ENCODE measurements at regions not wholly inside any gene's neighbourhood (a gene's known extent, or its start where the extent isn't known, plus 50 kb on each side); places are given as distances from the start of the nearest gene placed in this dataset.
"Not testable (repeated sequence)": the region's sequence is repeated elsewhere in the genome, so short reads cannot be mapped to it uniquely, and the experiment has no call there.

DNA sequence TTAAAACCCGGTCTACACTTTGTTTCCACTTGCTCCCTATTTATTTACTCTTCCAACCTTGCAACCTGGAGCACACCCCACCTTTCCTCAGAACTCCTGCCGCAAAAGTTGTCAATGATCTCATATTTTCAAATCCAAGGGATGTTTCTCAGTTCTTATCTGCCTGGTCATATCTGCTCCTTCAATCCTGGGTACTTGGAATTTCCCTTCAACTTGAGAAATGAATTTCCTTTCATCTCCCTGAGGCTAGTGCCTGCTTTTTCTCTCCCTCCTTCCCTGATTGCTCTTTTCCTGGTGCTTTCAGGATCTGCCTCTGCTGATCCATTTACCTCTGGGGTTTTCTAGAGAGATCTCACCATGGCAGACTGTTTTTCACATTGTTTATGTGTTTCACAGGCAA lies 154.8 kb upstream of the IRS2 start:
- TF ChIP-seq, protein P1, sequence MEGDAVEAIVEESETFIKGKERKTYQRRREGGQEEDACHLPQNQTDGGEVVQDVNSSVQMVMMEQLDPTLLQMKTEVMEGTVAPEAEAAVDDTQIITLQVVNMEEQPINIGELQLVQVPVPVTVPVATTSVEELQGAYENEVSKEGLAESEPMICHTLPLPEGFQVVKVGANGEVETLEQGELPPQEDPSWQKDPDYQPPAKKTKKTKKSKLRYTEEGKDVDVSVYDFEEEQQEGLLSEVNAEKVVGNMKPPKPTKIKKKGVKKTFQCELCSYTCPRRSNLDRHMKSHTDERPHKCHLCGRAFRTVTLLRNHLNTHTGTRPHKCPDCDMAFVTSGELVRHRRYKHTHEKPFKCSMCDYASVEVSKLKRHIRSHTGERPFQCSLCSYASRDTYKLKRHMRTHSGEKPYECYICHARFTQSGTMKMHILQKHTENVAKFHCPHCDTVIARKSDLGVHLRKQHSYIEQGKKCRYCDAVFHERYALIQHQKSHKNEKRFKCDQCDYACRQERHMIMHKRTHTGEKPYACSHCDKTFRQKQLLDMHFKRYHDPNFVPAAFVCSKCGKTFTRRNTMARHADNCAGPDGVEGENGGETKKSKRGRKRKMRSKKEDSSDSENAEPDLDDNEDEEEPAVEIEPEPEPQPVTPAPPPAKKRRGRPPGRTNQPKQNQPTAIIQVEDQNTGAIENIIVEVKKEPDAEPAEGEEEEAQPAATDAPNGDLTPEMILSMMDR (IDR thresholded peaks at IDR 0.05; ENCODE audit: insufficient read depth, missing control alignments): no peak
- DNase-seq (ENCODE audit: insufficient read length, low spot score): no peak
- FAIRE-seq: no peak

DNA sequence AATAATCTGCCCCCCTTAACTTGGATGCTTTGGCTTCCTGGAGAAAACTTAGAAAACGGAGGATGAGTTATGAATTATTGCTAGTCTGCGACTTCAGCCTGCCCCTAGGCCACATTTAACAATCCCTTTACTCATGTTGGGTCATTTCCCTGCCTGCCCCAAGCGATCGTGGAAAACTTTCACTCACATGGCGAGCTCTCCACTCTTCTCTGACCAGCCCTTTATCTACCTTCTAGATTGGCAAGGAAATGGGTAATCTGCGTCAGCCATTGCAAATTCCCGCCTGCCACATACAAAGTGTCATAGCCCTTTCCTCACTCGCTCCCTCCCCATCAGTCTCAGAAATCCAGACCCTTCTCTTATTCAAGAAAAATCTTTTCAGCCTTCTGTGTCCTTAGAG lies 154.3 kb upstream of the IRS2 start:
- DNase-seq (ENCODE audit: insufficient read length, low spot score): no peak
- TF ChIP-seq, protein P1 (IDR thresholded peaks at IDR 0.05; ENCODE audit: insufficient read depth, missing control alignments): no peak
- FAIRE-seq: no peak

DNA sequence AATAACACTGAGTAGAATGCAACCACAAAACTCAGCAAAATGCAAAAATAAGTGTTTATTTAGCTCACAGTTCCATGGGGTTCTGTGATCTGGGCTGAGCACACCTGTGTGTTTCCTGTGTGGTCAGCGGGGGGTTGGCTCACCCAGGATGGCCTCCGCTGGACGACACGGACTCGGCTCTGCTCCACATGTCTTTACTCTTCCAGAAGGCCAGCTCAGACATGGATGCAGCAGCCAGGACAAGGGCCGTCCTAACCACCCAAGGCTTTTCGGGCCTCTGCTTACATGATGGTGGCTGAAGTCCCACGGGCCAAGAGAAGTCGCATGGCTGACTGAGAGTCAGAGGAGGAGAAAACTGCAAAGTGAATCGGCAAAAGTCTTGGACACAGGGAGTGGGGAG lies 153.5 kb upstream of the IRS2 start:
- no peak for FAIRE-seq
- DNase-seq (ENCODE audit: insufficient read length, low spot score): no peak
- TF ChIP-seq, protein P1 (IDR thresholded peaks at IDR 0.05; ENCODE audit: insufficient read depth, missing control alignments): no peak

DNA sequence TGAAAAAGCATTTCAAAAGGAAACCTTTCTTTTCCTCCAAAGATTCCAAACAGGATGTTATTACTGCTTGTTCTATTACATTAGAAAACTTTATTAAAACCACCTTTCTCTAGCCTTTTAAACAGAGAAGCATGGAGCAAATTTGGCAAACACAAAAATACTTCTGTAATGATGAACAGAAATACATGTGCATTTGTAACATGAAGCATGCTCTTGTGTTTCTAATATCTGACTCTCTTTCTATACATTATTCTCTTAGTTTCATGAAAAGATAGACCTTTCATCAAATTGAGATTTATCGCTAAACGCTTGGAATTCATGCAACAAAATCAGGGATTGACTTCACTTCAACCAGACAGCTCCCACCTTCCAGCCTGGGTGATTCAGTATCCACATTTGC lies 152.8 kb upstream of the IRS2 start:
- TF ChIP-seq, protein P1 (IDR thresholded peaks at IDR 0.05; ENCODE audit: insufficient read depth, missing control alignments): no peak
- FAIRE-seq: no peak
- DNase-seq (ENCODE audit: insufficient read length, low spot score): no peak

DNA sequence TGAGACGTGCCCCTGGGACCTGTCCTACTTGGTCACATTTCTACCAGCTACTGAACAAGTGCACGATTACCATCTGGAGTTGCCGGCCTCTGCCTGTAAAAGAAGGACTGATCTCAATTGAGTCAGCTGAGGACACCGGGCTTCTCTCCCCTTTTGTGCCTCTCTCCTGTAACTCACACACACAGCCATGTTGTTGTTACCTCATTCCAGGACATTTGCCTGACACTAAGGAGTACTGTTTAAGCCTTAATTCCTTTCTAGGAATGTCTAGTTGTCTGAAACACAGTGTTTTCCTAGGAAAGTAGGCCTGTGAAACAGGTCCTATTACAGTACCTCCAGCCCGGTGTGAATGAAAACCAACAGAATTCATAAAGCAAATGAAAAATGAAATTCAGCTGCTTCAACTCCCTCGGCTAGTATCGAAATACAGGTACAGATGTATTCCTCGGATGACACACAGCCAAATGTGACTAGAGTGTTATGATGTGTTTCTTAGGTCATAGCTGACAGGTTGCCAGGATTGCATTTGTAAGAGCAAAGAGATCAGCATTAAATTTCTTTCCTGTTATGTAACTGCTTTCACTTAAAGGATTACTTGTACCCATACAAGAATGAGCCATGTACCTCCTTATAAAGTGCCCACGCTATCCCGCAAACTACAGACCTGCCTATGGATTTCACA lies 152.0 kb upstream of the IRS2 start:
- TF ChIP-seq, protein P1 (IDR thresholded peaks at IDR 0.05; ENCODE audit: insufficient read depth, missing control alignments): no peak
- no peak for DNase-seq (ENCODE audit: insufficient read length, low spot score)
- no peak for FAIRE-seq

DNA sequence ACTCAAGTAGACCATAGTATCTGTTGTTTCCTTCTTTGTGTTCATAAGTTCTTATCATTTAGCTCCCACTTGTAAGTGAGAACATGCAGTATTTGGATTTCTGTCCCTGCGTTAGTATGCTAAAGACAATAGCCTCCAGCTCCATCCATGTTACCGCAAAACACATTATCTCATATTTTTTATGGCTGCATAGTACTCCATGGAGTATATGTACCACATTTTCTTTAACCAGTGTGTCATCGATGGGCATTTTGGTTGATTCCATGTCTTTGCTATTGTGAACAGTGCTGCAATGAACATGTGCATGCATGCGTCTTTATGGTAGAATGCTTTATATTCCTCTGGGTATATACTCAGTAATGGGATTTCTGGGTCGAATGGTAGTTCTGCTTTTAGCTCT lies 148.1 kb upstream of the IRS2 start:
- not testable (repeated sequence) for FAIRE-seq; DNase-seq (ENCODE audit: insufficient read length, low spot score)

DNA sequence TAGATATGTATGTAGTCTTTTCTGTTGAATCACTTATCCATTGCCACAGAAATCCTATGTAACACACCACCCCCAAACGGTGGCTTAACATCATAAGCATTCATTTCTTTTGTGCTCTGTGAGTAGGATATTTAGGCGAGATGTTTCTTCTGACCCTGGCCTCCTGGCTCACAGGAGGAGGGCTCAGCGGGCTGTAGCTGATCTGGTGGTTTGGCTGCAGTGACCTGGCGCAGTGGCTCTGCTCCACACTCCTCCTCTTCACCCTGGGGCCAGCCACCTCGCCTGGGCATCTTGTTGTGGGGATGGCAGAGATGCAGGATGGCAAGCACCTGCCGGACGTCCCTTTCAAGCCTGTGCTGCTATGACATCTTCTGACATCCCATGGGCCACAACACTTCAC lies 147.1 kb upstream of the IRS2 start:
- TF ChIP-seq, protein P1 (IDR thresholded peaks at IDR 0.05; ENCODE audit: insufficient read depth, missing control alignments): no peak
- DNase-seq (ENCODE audit: insufficient read length, low spot score) (no peak), FAIRE-seq (no peak)

DNA sequence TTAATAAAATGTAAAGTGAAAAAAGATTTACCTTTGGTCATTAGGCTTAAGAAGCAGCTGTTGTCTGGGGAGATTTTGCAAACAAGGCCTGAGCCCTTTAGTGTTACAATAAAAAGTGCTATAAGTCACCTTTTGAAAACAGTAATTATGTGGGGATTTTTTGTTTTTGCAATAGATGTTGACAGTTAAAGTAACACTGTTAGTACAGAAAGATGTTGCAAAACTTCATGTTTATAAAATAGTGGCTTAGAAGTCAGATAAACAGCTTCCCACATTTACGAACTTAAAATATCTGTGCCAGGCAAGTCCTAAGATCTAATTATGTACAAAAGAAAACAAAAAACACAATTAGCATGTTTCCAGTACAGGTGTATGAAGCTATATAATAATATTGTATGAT lies 138.0 kb upstream of the IRS2 start:
- TF ChIP-seq, protein P1 (IDR thresholded peaks at IDR 0.05; ENCODE audit: insufficient read depth, missing control alignments): no peak
- FAIRE-seq (no peak), DNase-seq (ENCODE audit: insufficient read length, low spot score) (no peak)
